GM23338 (cell line): ENCODE measurements at regions not wholly inside any gene's neighbourhood (a gene's known extent, or its start where the extent isn't known, plus 50 kb on each side); places are given as distances from the start of the nearest gene placed in this dataset.

Experiments used
- ATAC-seq: fragments of 200-7000 bp; cut with Tn5 transposase; 3 replicates; pipeline ENCODE4 v1.9.1; 2020
- DNase-seq: peaks from one replicate; pipeline ENCODE4 v3.0.0-alpha.2; 2015; ENCODE audit warnings: low spot score
- H2AFZ ChIP-seq: fragments of 200-600 bp; sonication (generic); 2 replicates; pipeline ENCODE4 v1.8.0; 2016; ENCODE audit warnings: antibody characterized with exemption, mild to moderate bottlenecking, moderate library complexity
- H3F3A ChIP-seq: fragments of 200-600 bp; sonication (generic); replicated peaks from 2 replicates; pipeline ENCODE4 v1.8.0; 2017; ENCODE audit warnings: antibody characterized with exemption, mixed run types, low read depth
- H3K27ac ChIP-seq: fragments of 200-600 bp; sonication (generic); 2 replicates; pipeline ENCODE4 v1.6.1; 2016; ENCODE audit warnings: low read depth
- H3K27me3 ChIP-seq: fragments of 200-600 bp; sonication (generic); 2 replicates; pipeline ENCODE4 v1.8.0; 2016; ENCODE audit warnings: mild to moderate bottlenecking, mixed run types, moderate library complexity; ENCODE audit not compliant: insufficient read depth
- H3K36me3 ChIP-seq: fragments of 200-600 bp; sonication (generic); 2 replicates; pipeline ENCODE4 v1.8.0; 2016; ENCODE audit warnings: mild to moderate bottlenecking; ENCODE audit not compliant: insufficient read depth
- H3K4me1 ChIP-seq: fragments of 200-600 bp; sonication (generic); 2 replicates; pipeline ENCODE4 v1.8.0; 2016; ENCODE audit warnings: mild to moderate bottlenecking, moderate library complexity; ENCODE audit not compliant: insufficient read depth
- H3K4me2 ChIP-seq: fragments of 200-600 bp; sonication (generic); 2 replicates; pipeline ENCODE4 v1.7.1; 2017; ENCODE audit warnings: mixed run types
- H3K4me3 ChIP-seq: fragments of 200-600 bp; sonication (generic); 2 replicates; pipeline ENCODE4 v1.6.1; 2016; ENCODE audit warnings: mixed run types
- H3K79me2 ChIP-seq: fragments of 200-600 bp; sonication (generic); replicated peaks from 2 replicates; pipeline ENCODE4 v1.8.0; 2017; ENCODE audit warnings: mild to moderate bottlenecking; ENCODE audit not compliant: insufficient read depth
- H3K9me2 ChIP-seq: fragments of 200-600 bp; sonication (generic); 2 replicates; pipeline ENCODE4 v1.8.0; 2017; ENCODE audit not compliant: insufficient read depth
- H4K20me1 ChIP-seq: fragments of 200-600 bp; sonication (generic); replicated peaks from 2 replicates; pipeline ENCODE4 v1.8.0; 2017; ENCODE audit warnings: mild to moderate bottlenecking; ENCODE audit not compliant: insufficient read depth
- H3K27ac Mint-ChIP-seq: 2 replicates; pipeline ENCODE4 v1.8.0; 2020; ENCODE audit warnings: inconsistent platforms, mild to moderate bottlenecking, moderate library complexity, mixed read lengths
- H3K27me3 Mint-ChIP-seq: 3 replicates; pipeline ENCODE4 v1.8.0; 2022; ENCODE audit warnings: low read depth, mild to moderate bottlenecking, moderate library complexity, mixed read lengths, inconsistent platforms; ENCODE audit not compliant: insufficient read depth, poor library complexity
- H3K36me3 Mint-ChIP-seq: 3 replicates; pipeline ENCODE4 v1.8.0; 2021; ENCODE audit warnings: low read depth, mild to moderate bottlenecking, inconsistent platforms, moderate library complexity, mixed read lengths
- H3K4me1 Mint-ChIP-seq: 3 replicates; pipeline ENCODE4 v1.8.0; 2020; ENCODE audit warnings: mild to moderate bottlenecking, inconsistent platforms, mixed read lengths
- H3K4me3 Mint-ChIP-seq: 3 replicates; pipeline ENCODE4 v1.8.0; 2021; ENCODE audit warnings: moderate library complexity, mild to moderate bottlenecking, inconsistent platforms, mixed read lengths
- H3K9me3 Mint-ChIP-seq: 3 replicates; pipeline ENCODE4 v1.8.0; 2020; ENCODE audit warnings: moderate library complexity, mild to moderate bottlenecking, inconsistent platforms, mixed read lengths
- CREB1 ChIP-seq: fragments of 250-450 bp; sonication (Bioruptor Pico); IDR thresholded peaks from 2 replicates; pipeline ENCODE4 v1.5.0; 2020; ENCODE audit warnings: low read depth, mild to moderate bottlenecking, moderate library complexity
- EZH2 ChIP-seq: fragments of 200-600 bp; sonication (generic); IDR thresholded peaks from one replicate; pipeline ENCODE4 v1.8.0; 2017; ENCODE audit warnings: antibody characterized with exemption, mild to moderate bottlenecking, low read depth; ENCODE audit not compliant: unreplicated experiment
- EZH2phosphoT487 ChIP-seq: fragments of 200-600 bp; sonication (generic); IDR thresholded peaks from one replicate; pipeline ENCODE4 v1.8.1; 2018; ENCODE audit warnings: antibody characterized with exemption; ENCODE audit not compliant: unreplicated experiment
- JUNB ChIP-seq: IDR thresholded peaks from one replicate; pipeline ENCODE4 v1.6.1; 2016; ENCODE audit warnings: antibody characterized with exemption; ENCODE audit not compliant: unreplicated experiment
- NANOG ChIP-seq: IDR thresholded peaks from 2 replicates; pipeline ENCODE4 v1.6.1; 2016; ENCODE audit warnings: antibody characterized with exemption, borderline replicate concordance
- POLR2AphosphoS5 ChIP-seq: IDR thresholded peaks from 2 replicates; pipeline ENCODE4 v1.6.1; 2016; ENCODE audit warnings: antibody characterized with exemption, low read depth
- STAT1 ChIP-seq: IDR thresholded peaks from one replicate; pipeline ENCODE4 v1.6.1; 2016; ENCODE audit warnings: antibody characterized with exemption; ENCODE audit not compliant: unreplicated experiment
- ZNF114 ChIP-seq: fragments of 250-450 bp; sonication (Bioruptor Pico); IDR thresholded peaks from 2 replicates; pipeline ENCODE4 v1.5.0; 2020; ENCODE audit warnings: mild to moderate bottlenecking, moderate library complexity
- ZNF331 ChIP-seq: fragments of 250-450 bp; sonication (Bioruptor Pico); IDR thresholded peaks from 2 replicates; pipeline ENCODE4 v1.5.0; 2020; ENCODE audit warnings: low read depth, mild to moderate bottlenecking, moderate library complexity
- TF ChIP-seq, protein P1 (sequence below): fragments of 250-450 bp; sonication (Bioruptor Pico); IDR thresholded peaks from 2 replicates; pipeline ENCODE4 v1.5.0; 2020; ENCODE audit warnings: mild to moderate bottlenecking, moderate library complexity
- TF ChIP-seq, protein P2 (sequence below): IDR thresholded peaks from one replicate; pipeline ENCODE4 v1.6.1; 2018; ENCODE audit warnings: antibody characterized with exemption; ENCODE audit not compliant: unreplicated experiment
- TF ChIP-seq, protein P3 (sequence below), 2 experiments: fragments of 200-600 bp in 1 of 2; sonication (generic) in 1 of 2; conservative IDR thresholded peaks; 2 replicates each; pipeline versions ENCODE4 v1.5.1 to v1.6.1; 2016 to 2017; ENCODE audit warnings: antibody characterized with exemption in 2 of 2, low read depth in 2 of 2, mild to moderate bottlenecking in 2 of 2, moderate library complexity in 1 of 2
- TF ChIP-seq, protein P4 (sequence below): IDR thresholded peaks from 2 replicates; pipeline ENCODE4 v1.6.1; 2016; ENCODE audit warnings: antibody characterized with exemption

DNA sequence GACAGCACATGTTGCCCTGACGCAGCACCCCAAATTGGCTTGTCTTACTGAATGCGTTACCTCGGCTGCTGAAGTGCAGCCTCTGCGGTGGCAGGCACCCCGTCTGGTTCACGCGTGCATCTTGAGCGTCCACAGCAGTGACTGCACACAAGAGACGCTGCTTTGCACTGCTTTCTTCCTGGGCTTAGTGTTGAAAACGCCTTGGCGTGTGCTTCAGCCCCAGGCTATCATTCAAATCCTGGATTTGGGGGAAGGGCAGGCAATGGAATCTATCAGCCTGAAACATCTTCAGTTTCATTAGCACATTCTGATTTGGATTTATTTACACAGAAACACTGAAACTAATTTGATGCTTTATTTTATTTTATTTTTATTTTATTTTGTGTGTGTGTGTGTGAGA, 342.7 kb downstream of the SMOC2 start:
- Histone ChIP-seq H3K27ac (no peak overlapping the region), H3K36me3 (no peaks in the 10 kb centered on the region), H3K4me3 (no peak overlapping the region), H3F3A (no peaks in the 10 kb centered on the region), H3K4me1 (no peaks in the 10 kb centered on the region), H4K20me1 (no peaks in the 10 kb centered on the region), H3K79me2 (no peaks in the 10 kb centered on the region), H2AFZ (no peak overlapping the region), H3K9me2 (no peaks in the 10 kb centered on the region; the same call in 1 of the 2 replicates), H3K4me2 (no peak overlapping the region), H3K27me3 (no peaks in the 10 kb centered on the region)
- no peak for ATAC-seq
- no peaks in the 10 kb centered on the region for H3K36me3 Mint-ChIP-seq
- H3K4me3 Mint-ChIP-seq: no peak overlapping the region
- peaks cover 14% of the 10 kb centered on the region for H3K4me1 Mint-ChIP-seq
- no peak for DNase-seq
- TF ChIP-seq, protein P1, sequence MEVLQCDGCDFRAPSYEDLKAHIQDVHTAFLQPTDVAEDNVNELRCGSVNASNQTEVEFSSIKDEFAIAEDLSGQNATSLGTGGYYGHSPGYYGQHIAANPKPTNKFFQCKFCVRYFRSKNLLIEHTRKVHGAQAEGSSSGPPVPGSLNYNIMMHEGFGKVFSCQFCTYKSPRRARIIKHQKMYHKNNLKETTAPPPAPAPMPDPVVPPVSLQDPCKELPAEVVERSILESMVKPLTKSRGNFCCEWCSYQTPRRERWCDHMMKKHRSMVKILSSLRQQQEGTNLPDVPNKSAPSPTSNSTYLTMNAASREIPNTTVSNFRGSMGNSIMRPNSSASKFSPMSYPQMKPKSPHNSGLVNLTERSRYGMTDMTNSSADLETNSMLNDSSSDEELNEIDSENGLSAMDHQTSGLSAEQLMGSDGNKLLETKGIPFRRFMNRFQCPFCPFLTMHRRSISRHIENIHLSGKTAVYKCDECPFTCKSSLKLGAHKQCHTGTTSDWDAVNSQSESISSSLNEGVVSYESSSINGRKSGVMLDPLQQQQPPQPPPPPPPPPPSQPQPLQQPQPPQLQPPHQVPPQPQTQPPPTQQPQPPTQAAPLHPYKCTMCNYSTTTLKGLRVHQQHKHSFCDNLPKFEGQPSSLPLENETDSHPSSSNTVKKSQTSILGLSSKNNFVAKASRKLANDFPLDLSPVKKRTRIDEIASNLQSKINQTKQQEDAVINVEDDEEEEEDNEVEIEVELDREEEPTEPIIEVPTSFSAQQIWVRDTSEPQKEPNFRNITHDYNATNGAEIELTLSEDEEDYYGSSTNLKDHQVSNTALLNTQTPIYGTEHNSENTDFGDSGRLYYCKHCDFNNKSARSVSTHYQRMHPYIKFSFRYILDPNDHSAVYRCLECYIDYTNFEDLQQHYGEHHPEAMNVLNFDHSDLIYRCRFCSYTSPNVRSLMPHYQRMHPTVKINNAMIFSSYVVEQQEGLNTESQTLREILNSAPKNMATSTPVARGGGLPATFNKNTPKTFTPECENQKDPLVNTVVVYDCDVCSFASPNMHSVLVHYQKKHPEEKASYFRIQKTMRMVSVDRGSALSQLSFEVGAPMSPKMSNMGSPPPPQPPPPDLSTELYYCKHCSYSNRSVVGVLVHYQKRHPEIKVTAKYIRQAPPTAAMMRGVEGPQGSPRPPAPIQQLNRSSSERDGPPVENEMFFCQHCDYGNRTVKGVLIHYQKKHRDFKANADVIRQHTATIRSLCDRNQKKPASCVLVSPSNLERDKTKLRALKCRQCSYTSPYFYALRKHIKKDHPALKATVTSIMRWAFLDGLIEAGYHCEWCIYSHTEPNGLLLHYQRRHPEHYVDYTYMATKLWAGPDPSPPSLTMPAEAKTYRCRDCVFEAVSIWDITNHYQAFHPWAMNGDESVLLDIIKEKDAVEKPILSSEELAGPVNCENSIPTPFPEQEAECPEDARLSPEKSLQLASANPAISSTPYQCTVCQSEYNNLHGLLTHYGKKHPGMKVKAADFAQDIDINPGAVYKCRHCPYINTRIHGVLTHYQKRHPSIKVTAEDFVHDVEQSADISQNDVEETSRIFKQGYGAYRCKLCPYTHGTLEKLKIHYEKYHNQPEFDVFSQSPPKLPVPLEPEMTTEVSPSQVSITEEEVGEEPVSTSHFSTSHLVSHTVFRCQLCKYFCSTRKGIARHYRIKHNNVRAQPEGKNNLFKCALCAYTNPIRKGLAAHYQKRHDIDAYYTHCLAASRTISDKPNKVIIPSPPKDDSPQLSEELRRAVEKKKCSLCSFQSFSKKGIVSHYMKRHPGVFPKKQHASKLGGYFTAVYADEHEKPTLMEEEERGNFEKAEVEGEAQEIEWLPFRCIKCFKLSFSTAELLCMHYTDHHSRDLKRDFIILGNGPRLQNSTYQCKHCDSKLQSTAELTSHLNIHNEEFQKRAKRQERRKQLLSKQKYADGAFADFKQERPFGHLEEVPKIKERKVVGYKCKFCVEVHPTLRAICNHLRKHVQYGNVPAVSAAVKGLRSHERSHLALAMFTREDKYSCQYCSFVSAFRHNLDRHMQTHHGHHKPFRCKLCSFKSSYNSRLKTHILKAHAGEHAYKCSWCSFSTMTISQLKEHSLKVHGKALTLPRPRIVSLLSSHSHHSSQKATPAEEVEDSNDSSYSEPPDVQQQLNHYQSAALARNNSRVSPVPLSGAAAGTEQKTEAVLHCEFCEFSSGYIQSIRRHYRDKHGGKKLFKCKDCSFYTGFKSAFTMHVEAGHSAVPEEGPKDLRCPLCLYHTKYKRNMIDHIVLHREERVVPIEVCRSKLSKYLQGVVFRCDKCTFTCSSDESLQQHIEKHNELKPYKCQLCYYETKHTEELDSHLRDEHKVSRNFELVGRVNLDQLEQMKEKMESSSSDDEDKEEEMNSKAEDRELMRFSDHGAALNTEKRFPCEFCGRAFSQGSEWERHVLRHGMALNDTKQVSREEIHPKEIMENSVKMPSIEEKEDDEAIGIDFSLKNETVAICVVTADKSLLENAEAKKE (CRISPR knock-in tag): no peak
- no peak for TF ChIP-seq EZH2
- TF ChIP-seq, protein P2, sequence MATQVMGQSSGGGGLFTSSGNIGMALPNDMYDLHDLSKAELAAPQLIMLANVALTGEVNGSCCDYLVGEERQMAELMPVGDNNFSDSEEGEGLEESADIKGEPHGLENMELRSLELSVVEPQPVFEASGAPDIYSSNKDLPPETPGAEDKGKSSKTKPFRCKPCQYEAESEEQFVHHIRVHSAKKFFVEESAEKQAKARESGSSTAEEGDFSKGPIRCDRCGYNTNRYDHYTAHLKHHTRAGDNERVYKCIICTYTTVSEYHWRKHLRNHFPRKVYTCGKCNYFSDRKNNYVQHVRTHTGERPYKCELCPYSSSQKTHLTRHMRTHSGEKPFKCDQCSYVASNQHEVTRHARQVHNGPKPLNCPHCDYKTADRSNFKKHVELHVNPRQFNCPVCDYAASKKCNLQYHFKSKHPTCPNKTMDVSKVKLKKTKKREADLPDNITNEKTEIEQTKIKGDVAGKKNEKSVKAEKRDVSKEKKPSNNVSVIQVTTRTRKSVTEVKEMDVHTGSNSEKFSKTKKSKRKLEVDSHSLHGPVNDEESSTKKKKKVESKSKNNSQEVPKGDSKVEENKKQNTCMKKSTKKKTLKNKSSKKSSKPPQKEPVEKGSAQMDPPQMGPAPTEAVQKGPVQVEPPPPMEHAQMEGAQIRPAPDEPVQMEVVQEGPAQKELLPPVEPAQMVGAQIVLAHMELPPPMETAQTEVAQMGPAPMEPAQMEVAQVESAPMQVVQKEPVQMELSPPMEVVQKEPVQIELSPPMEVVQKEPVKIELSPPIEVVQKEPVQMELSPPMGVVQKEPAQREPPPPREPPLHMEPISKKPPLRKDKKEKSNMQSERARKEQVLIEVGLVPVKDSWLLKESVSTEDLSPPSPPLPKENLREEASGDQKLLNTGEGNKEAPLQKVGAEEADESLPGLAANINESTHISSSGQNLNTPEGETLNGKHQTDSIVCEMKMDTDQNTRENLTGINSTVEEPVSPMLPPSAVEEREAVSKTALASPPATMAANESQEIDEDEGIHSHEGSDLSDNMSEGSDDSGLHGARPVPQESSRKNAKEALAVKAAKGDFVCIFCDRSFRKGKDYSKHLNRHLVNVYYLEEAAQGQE: no peak
- TF ChIP-seq JUNB: no peak
- TF ChIP-seq CREB1 (CRISPR knock-in tag): no peak
- TF ChIP-seq ZNF331 (CRISPR knock-in tag): no peak
- TF ChIP-seq EZH2phosphoT487: no peak
- no peak for TF ChIP-seq POLR2AphosphoS5
- no peak for TF ChIP-seq ZNF114 (CRISPR knock-in tag)
- TF ChIP-seq, protein P3, sequence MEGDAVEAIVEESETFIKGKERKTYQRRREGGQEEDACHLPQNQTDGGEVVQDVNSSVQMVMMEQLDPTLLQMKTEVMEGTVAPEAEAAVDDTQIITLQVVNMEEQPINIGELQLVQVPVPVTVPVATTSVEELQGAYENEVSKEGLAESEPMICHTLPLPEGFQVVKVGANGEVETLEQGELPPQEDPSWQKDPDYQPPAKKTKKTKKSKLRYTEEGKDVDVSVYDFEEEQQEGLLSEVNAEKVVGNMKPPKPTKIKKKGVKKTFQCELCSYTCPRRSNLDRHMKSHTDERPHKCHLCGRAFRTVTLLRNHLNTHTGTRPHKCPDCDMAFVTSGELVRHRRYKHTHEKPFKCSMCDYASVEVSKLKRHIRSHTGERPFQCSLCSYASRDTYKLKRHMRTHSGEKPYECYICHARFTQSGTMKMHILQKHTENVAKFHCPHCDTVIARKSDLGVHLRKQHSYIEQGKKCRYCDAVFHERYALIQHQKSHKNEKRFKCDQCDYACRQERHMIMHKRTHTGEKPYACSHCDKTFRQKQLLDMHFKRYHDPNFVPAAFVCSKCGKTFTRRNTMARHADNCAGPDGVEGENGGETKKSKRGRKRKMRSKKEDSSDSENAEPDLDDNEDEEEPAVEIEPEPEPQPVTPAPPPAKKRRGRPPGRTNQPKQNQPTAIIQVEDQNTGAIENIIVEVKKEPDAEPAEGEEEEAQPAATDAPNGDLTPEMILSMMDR (conservative IDR thresholded peaks at IDR 0.05; ENCODE audit: low read depth in 2 of 2): no peak
- TF ChIP-seq STAT1: no peak
- TF ChIP-seq, protein P4, sequence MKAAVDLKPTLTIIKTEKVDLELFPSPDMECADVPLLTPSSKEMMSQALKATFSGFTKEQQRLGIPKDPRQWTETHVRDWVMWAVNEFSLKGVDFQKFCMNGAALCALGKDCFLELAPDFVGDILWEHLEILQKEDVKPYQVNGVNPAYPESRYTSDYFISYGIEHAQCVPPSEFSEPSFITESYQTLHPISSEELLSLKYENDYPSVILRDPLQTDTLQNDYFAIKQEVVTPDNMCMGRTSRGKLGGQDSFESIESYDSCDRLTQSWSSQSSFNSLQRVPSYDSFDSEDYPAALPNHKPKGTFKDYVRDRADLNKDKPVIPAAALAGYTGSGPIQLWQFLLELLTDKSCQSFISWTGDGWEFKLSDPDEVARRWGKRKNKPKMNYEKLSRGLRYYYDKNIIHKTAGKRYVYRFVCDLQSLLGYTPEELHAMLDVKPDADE: no peak
- TF ChIP-seq NANOG: no peak
- no peak overlapping the region for H3K27ac Mint-ChIP-seq
- H3K27me3 Mint-ChIP-seq: no peaks in the 10 kb centered on the region
- H3K9me3 Mint-ChIP-seq: no peaks in the 10 kb centered on the region
